Adrenal gland (tissue), 5 donors: ENCODE measurements at regions not wholly inside any gene's neighbourhood (a gene's known extent, or its start where the extent isn't known, plus 50 kb on each side); places are given as distances from the start of the nearest gene placed in this dataset.

Experiments used
- CTCF ChIP-seq, 6 experiments: fragments of 450-650 bp in 4 of 6; fragments of 200-600 bp in 2 of 6; sonication (generic) in 1 of 6; IDR thresholded peaks; 1 replicate in 5 of 6; 2 replicates in 1 of 6; pipeline versions ENCODE4 v1.5.1 to v1.8.0; 2016 to 2021; ENCODE audit warnings: antibody characterized with exemption in 6 of 6, mild to moderate bottlenecking in 2 of 6, moderate library complexity in 1 of 6
- POLR2A ChIP-seq, 2 donors: fragments of 450-650 bp; IDR thresholded peaks; one replicate each; pipeline ENCODE4 v1.6.1; 2017; ENCODE audit warnings: antibody characterized with exemption in 2 of 2, mild to moderate bottlenecking in 2 of 2, moderate library complexity in 1 of 2
- donor health status: DM: no; HTN: no; CAD: no.

GRCh38 chr7:116443101-116443523 lies 56.4 kb upstream of the CAV2 start:
- TF ChIP-seq CTCF (IDR thresholded peaks at IDR 0.05): no peak
- TF ChIP-seq POLR2A (IDR thresholded peaks at IDR 0.05): no peak
